HFFc6 (cell line): ENCODE measurements at regions not wholly inside any gene's neighbourhood (a gene's known extent, or its start where the extent isn't known, plus 50 kb on each side); places are given as distances from the start of the nearest gene placed in this dataset.
"Not testable (repeated sequence)": the region's sequence is repeated elsewhere in the genome, so short reads cannot be mapped to it uniquely, and the experiment has no call there.

Experiments
- DNase-seq: peaks from one replicate; pipeline ENCODE4 v3.0.0-alpha.2; 2018
- H3K27ac Mint-ChIP-seq: 2 replicates; pipeline ENCODE4 v1.8.0; 2020; ENCODE audit warnings: mild to moderate bottlenecking, mixed read lengths
- H3K27me3 Mint-ChIP-seq: 2 replicates; pipeline ENCODE4 v1.8.0; 2021; ENCODE audit warnings: mild to moderate bottlenecking, moderate library complexity, mixed read lengths; ENCODE audit not compliant: insufficient read depth
- H3K36me3 Mint-ChIP-seq: 2 replicates; pipeline ENCODE4 v1.8.0; 2021; ENCODE audit warnings: low read depth, mixed read lengths
- H3K4me1 Mint-ChIP-seq: 2 replicates; pipeline ENCODE4 v1.8.0; 2020; ENCODE audit warnings: low read depth, mixed read lengths
- H3K4me3 Mint-ChIP-seq: 2 replicates; pipeline ENCODE4 v1.8.0; 2020; ENCODE audit warnings: mild to moderate bottlenecking, moderate library complexity, mixed read lengths
- H3K9me3 Mint-ChIP-seq: 2 replicates; pipeline ENCODE4 v1.8.0; 2020; ENCODE audit warnings: mild to moderate bottlenecking, mixed read lengths
- TF ChIP-seq, protein P1 (sequence below): fragments of 200-600 bp; sonication (generic); IDR thresholded peaks from 2 replicates; pipeline ENCODE4 v1.5.0; 2021; ENCODE audit warnings: antibody characterized with exemption, mild to moderate bottlenecking

DNA sequence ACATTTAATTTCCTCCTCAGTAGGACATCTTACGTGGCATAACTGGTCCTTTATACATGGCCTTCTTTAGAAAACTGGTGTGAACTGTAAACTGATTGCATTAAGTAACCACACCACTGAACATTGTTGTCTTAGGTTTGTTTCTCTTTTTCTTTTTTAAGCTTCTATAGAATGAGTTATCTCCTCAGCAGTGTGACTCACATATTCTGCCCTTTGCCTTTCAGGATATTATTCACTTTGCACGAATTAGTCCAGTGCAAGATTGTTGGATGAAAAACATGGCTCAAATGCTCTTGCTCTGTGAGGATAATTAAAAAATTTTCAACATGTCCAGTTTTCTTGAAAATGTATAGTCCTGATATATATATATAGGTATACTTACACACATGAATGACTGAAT is 147.6 kb downstream of the KBTBD8 start:
- TF ChIP-seq, protein P1, sequence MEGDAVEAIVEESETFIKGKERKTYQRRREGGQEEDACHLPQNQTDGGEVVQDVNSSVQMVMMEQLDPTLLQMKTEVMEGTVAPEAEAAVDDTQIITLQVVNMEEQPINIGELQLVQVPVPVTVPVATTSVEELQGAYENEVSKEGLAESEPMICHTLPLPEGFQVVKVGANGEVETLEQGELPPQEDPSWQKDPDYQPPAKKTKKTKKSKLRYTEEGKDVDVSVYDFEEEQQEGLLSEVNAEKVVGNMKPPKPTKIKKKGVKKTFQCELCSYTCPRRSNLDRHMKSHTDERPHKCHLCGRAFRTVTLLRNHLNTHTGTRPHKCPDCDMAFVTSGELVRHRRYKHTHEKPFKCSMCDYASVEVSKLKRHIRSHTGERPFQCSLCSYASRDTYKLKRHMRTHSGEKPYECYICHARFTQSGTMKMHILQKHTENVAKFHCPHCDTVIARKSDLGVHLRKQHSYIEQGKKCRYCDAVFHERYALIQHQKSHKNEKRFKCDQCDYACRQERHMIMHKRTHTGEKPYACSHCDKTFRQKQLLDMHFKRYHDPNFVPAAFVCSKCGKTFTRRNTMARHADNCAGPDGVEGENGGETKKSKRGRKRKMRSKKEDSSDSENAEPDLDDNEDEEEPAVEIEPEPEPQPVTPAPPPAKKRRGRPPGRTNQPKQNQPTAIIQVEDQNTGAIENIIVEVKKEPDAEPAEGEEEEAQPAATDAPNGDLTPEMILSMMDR = no peak
- no peak overlapping the region for H3K4me3 Mint-ChIP-seq
- H3K27ac Mint-ChIP-seq = no peak overlapping the region
- H3K9me3 Mint-ChIP-seq = peaks cover 30% of the 10 kb centered on the region
- H3K36me3 Mint-ChIP-seq = no peaks in the 10 kb centered on the region
- no peaks in the 10 kb centered on the region; the same call in 1 of the 2 replicates for H3K27me3 Mint-ChIP-seq
- no peaks in the 10 kb centered on the region for H3K4me1 Mint-ChIP-seq
- no peak for DNase-seq

DNA sequence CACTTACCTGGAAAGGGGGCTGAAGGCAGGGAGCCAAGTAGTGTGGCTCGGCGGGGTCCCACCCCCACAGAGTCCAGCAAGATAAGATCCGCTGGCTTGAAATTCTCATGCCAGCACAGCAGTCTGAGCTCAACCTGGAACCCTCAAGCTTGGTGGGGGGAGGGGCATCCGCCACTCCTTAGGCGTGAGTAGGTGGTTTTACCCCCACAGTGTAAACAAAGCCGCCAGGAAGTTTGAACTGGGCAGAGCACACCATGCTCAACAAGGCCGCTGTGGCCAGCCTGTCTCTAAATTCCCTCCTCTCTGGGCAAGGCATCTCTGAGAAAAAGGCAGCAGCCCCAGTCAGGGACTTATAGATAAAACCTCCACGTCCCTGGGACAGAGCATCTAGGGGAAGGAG is 156.3 kb downstream of the KBTBD8 start:
- H3K27ac Mint-ChIP-seq = no peak overlapping the region
- no peak for DNase-seq

DNA sequence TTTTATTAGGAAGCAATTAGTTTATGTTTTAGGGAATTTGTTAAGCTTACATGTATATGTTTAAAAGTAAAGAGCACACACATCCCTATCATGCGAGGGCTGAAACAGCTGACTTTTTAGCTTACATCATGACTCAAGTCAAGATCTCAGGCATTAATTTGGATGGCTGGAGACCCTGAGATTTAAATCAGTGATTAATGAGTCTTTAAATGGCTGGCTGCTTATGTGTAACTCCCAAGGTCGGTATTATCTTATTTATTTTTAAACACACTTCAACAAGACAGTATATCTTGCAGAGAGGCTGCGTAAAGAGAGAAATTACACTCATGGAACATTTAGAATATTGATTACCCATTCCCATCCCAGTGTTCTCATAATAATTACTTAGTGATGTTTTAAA is 169.4 kb downstream of the KBTBD8 start:
- Mint-ChIP-seq H3K4me3 (no peak overlapping the region), H3K4me1 (no peaks in the 10 kb centered on the region), H3K36me3 (no peaks in the 10 kb centered on the region), H3K9me3 (peaks cover 5% of the 10 kb centered on the region), H3K27me3 (no peaks in the 10 kb centered on the region), H3K27ac (no peak overlapping the region)
- DNase-seq = no peak
- TF ChIP-seq, protein P1 = no peak

More for the DNA sequence above, 156.3 kb downstream of the KBTBD8 start:
- TF ChIP-seq, protein P1 = no peak
- Mint-ChIP-seq H3K36me3 (no peaks in the 10 kb centered on the region), H3K4me3 (no peak overlapping the region), H3K4me1 (no peaks in the 10 kb centered on the region), H3K9me3 (peaks cover 22% of the 10 kb centered on the region; the same call in 1 of the 2 replicates), H3K27me3 (no peaks in the 10 kb centered on the region)

GRCh38 chr3:67171841-67172240 is 173.7 kb downstream of the KBTBD8 start:
- Mint-ChIP-seq H3K4me1 (no peaks in the 10 kb centered on the region), H3K9me3 (peaks cover 23% of the 10 kb centered on the region), H3K27me3 (no peaks in the 10 kb centered on the region), H3K36me3 (no peaks in the 10 kb centered on the region), H3K27ac (no peak overlapping the region), H3K4me3 (no peak overlapping the region)
- TF ChIP-seq, protein P1 = no peak
- no peak for DNase-seq

GRCh38 chr3:67173130-67173529 is 175.0 kb downstream of the KBTBD8 start:
- not testable (repeated sequence) for DNase-seq, H3K27me3 Mint-ChIP-seq, H3K4me3 Mint-ChIP-seq, H3K27ac Mint-ChIP-seq, H3K4me1 Mint-ChIP-seq, H3K36me3 Mint-ChIP-seq
- H3K9me3 Mint-ChIP-seq = peaks cover 26% of the 10 kb centered on the region

GRCh38 chr3:67176396-67176795 is 178.3 kb downstream of the KBTBD8 start:
- no peak overlapping the region for H3K27ac Mint-ChIP-seq
- no peaks in the 10 kb centered on the region for H3K4me1 Mint-ChIP-seq
- H3K36me3 Mint-ChIP-seq = no peaks in the 10 kb centered on the region
- H3K9me3 Mint-ChIP-seq = peaks cover 26% of the 10 kb centered on the region
- TF ChIP-seq, protein P1 = no peak
- no peak for DNase-seq
- no peak overlapping the region for H3K4me3 Mint-ChIP-seq
- no peaks in the 10 kb centered on the region for H3K27me3 Mint-ChIP-seq
